ENCODE measurements at regions not wholly inside any gene's neighbourhood (a gene's known extent, or its start where the extent isn't known, plus 50 kb on each side); places are given as distances from the start of the nearest gene placed in this dataset.

- ATAC-seq = no peak
- intact Hi-C loops (cut with micrococcal nuclease) = no loop called here
- Histone ChIP-seq H3K36me3 (ENCODE audit: low read depth, low read length) (no peaks in the 10 kb centered on the region), H3K4me3 (ENCODE audit: low read length) (no peak overlapping the region), H3K4me2 (ENCODE audit: low read length) (no peak overlapping the region), H3K27ac (ENCODE audit: low read length) (no peak overlapping the region), H3K4me1 (ENCODE audit: insufficient read depth, low read length) (no peaks in the 10 kb centered on the region), H2AFZ (ENCODE audit: low read length) (no peak overlapping the region), H3K9me2 (replicated peaks; ENCODE audit: low read length) (no peaks in the 10 kb centered on the region), H3F3A (ENCODE audit: low read length, unreplicated experiment) (no peaks in the 10 kb centered on the region), H4K20me1 (ENCODE audit: low read length) (no peaks in the 10 kb centered on the region), H3K9ac (ENCODE audit: low read length) (no peak overlapping the region), H3K9me3 (ENCODE audit: low read length) (no peaks in the 10 kb centered on the region), H3K79me2 (ENCODE audit: low read length) (no peaks in the 10 kb centered on the region), H3K27me3 (ENCODE audit: low read length) (peaks cover 57% of the 10 kb centered on the region)
- BruUV-seq (replicated peaks) = no TSS peak
- no peak for DNase-seq
- TF ChIP-seq EZH2phosphoT487 (IDR thresholded peaks at IDR 0.05; ENCODE audit: borderline replicate concordance, low read length) = no peak
- no peak for TF ChIP-seq EZH2 (IDR thresholded peaks at IDR 0.05; ENCODE audit: low read length, unreplicated experiment)
- no peak for TF ChIP-seq CTCF (conservative IDR thresholded peaks at IDR 0.05; ENCODE audit: low read depth, low read length)
- ChIA-PET POLR2A (ENCODE audit: unreplicated experiment) (no interaction called here), CTCF (no interaction called here)
Observed at GRCh38 chr21:41110161-41110560, 57.8 kb upstream of the BACE2 start.

GRCh38 chr21:41110664-41111063 is 57.3 kb upstream of the BACE2 start:
- no peak overlapping the region for H3K4me2 ChIP-seq (ENCODE audit: low read length)
- H3K9ac ChIP-seq (ENCODE audit: low read length) = no peak overlapping the region
- H3K27ac ChIP-seq (ENCODE audit: low read length) = no peak overlapping the region
- DNase-seq (no peak), ATAC-seq (no peak)
- peaks cover 53% of the 10 kb centered on the region for H3K27me3 ChIP-seq (ENCODE audit: low read length)
- no peaks in the 10 kb centered on the region for H3K9me2 ChIP-seq (replicated peaks; ENCODE audit: low read length)
- H3K4me1 ChIP-seq (ENCODE audit: insufficient read depth, low read length) = no peaks in the 10 kb centered on the region
- H3K79me2 ChIP-seq (ENCODE audit: low read length) = no peaks in the 10 kb centered on the region
- no peaks in the 10 kb centered on the region for H3K36me3 ChIP-seq (ENCODE audit: low read depth, low read length)
- POLR2A ChIA-PET (ENCODE audit: unreplicated experiment) = no interaction called here
- BruUV-seq (replicated peaks) = no TSS peak
- no peak overlapping the region for H3K4me3 ChIP-seq (ENCODE audit: low read length)
- no peaks in the 10 kb centered on the region for H3K9me3 ChIP-seq (ENCODE audit: low read length)
- intact Hi-C loops (cut with micrococcal nuclease) = no loop called here
- CTCF ChIA-PET = no interaction called here
- TF ChIP-seq EZH2phosphoT487 (IDR thresholded peaks at IDR 0.05; ENCODE audit: borderline replicate concordance, low read length) = no peak
- TF ChIP-seq CTCF (conservative IDR thresholded peaks at IDR 0.05; ENCODE audit: low read depth, low read length) = no peak
- TF ChIP-seq EZH2 (IDR thresholded peaks at IDR 0.05; ENCODE audit: low read length, unreplicated experiment) = no peak
- no peaks in the 10 kb centered on the region for H3F3A ChIP-seq (ENCODE audit: low read length, unreplicated experiment)
- H2AFZ ChIP-seq (ENCODE audit: low read length) = no peak overlapping the region
- no peaks in the 10 kb centered on the region for H4K20me1 ChIP-seq (ENCODE audit: low read length)

GRCh38 chr21:41111681-41112080 is 56.3 kb upstream of the BACE2 start:
- no peaks in the 10 kb centered on the region for H3K9me3 ChIP-seq (ENCODE audit: low read length)
- CTCF ChIA-PET = no interaction called here
- POLR2A ChIA-PET (ENCODE audit: unreplicated experiment) = no interaction called here
- H3K4me1 ChIP-seq (ENCODE audit: insufficient read depth, low read length) = no peaks in the 10 kb centered on the region
- DNase-seq (no peak), ATAC-seq (no peak)
- no peaks in the 10 kb centered on the region for H3K36me3 ChIP-seq (ENCODE audit: low read depth, low read length)
- BruUV-seq (replicated peaks) = no TSS peak
- H3K79me2 ChIP-seq (ENCODE audit: low read length) = no peaks in the 10 kb centered on the region
- H3K9me2 ChIP-seq (replicated peaks; ENCODE audit: low read length) = no peaks in the 10 kb centered on the region
- no peaks in the 10 kb centered on the region for H3F3A ChIP-seq (ENCODE audit: low read length, unreplicated experiment)
- no peaks in the 10 kb centered on the region for H4K20me1 ChIP-seq (ENCODE audit: low read length)
- no peak overlapping the region for H3K27ac ChIP-seq (ENCODE audit: low read length)
- H3K4me2 ChIP-seq (ENCODE audit: low read length) = no peak overlapping the region
- H2AFZ ChIP-seq (ENCODE audit: low read length) = no peak overlapping the region
- TF ChIP-seq EZH2phosphoT487 (IDR thresholded peaks at IDR 0.05; ENCODE audit: borderline replicate concordance, low read length) (no peak), EZH2 (IDR thresholded peaks at IDR 0.05; ENCODE audit: low read length, unreplicated experiment) (no peak), CTCF (conservative IDR thresholded peaks at IDR 0.05; ENCODE audit: low read depth, low read length) (no peak)
- intact Hi-C loops (cut with micrococcal nuclease) = no loop called here
- no peak overlapping the region for H3K9ac ChIP-seq (ENCODE audit: low read length)
- H3K27me3 ChIP-seq (ENCODE audit: low read length) = peaks cover 47% of the 10 kb centered on the region
- no peak overlapping the region for H3K4me3 ChIP-seq (ENCODE audit: low read length)

Measured in PC-3 (cell line).